ENCODE measurements at regions not wholly inside any gene's neighbourhood (a gene's known extent, or its start where the extent isn't known, plus 50 kb on each side); places are given as distances from the start of the nearest gene placed in this dataset.

DNA sequence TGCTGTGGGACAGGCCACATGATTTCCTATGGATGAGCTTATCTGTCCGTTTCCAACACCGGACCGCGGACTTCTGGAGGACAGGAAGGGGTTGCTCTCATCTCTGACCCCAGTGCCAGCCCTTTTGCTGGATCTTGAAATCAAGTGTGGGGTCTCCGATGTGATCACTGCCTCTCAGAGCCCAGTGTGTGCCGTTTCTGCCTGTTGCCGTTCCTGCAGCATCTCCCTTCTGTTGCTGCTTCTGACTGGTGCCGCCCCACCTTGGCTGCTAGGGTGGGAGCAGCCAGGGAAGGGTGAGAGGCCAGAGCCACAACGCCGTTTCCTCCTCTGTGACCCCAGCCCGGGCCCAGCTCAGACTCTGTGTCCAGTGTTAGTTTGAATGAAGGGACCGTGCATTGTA, 67.3 kb upstream of the WNT4 start:
- no peak overlapping the region for H2BK12ac ChIP-seq (ENCODE audit: low read depth, low read length)
- peak overlapping the region; percentile 4; the same call in 1 of the 2 replicates for H2BK15ac ChIP-seq (ENCODE audit: low read length)
- H2BK20ac ChIP-seq (ENCODE audit: low read length): no peak overlapping the region
- ChIA-PET POLR2A (ENCODE audit: partially characterized antibody) (interaction anchor here (0.6 to 1.2 kb wide), 3 partner anchors 13 to 259 kb away, joined by 3 to 5 read pairs (median 3); no protein-coding TSS in a partner anchor), CTCF (ENCODE audit: partially characterized antibody) (interaction anchor here (0.5 to 2.0 kb wide), 4 partner anchors 71 to 111 kb away, joined by 3 to 6 read pairs (median 3); no protein-coding TSS in a partner anchor)
- H3K79me1 ChIP-seq (ENCODE audit: low read depth, low read length): no peaks in the 10 kb centered on the region
- no peak overlapping the region for H2AK5ac ChIP-seq (ENCODE audit: low read depth, low read length)
- no peak for FAIRE-seq
- H3K27ac ChIP-seq (ENCODE audit: low read depth, low read length): no peak overlapping the region
- no peak overlapping the region for H4K91ac ChIP-seq (replicated peaks; ENCODE audit: insufficient read length, low read length)
- H3K4me2 ChIP-seq (ENCODE audit: insufficient read depth in 1 of 2, low read depth in 2 of 2, low read length in 2 of 2): no peak overlapping the region
- no peaks in the 10 kb centered on the region for H3K23me2 ChIP-seq (ENCODE audit: low read depth, low read length)
- H3K9me3 ChIP-seq (ENCODE audit: insufficient read depth in 2 of 2, low read depth in 1 of 2, low read length in 1 of 2): no peaks in the 10 kb centered on the region
- H3K4me3 ChIP-seq (ENCODE audit: extremely low read depth in 1 of 4, insufficient read depth in 2 of 4, low read depth in 3 of 4, low read length in 4 of 4): no peak overlapping the region
- H4K5ac ChIP-seq (ENCODE audit: insufficient read length, low read depth, low read length): no peak overlapping the region
- peaks cover 0 to 22% (median 6%) of the 10 kb centered on the region in 4 experiments; a peak in 5 of 7 replicates for H3K27me3 ChIP-seq (replicated peaks in 1 of 4; ENCODE audit: control insufficient read depth in 3 of 4, extremely low read depth in 1 of 4, insufficient read depth in 3 of 4, low read length in 3 of 4)
- no peak overlapping the region for H3K9ac ChIP-seq (replicated peaks in 1 of 4; ENCODE audit: extremely low read depth in 1 of 4, low read depth in 3 of 4, low read length in 3 of 4)
- H3K14ac ChIP-seq (ENCODE audit: insufficient read length): no peak overlapping the region
- H3K36me3 ChIP-seq (ENCODE audit: control insufficient read depth in 2 of 4, insufficient read depth in 4 of 4, low read length in 3 of 4): no peaks in the 10 kb centered on the region
- H3K56ac ChIP-seq (replicated peaks; ENCODE audit: insufficient read length, low read depth, low read length): no peak overlapping the region
- H4K20me1 ChIP-seq (replicated peaks in 1 of 2; ENCODE audit: control insufficient read depth in 1 of 2, insufficient read depth in 2 of 2, low read length in 2 of 2): peaks cover 0 to under 1% of the 10 kb centered on the region in 2 experiments
- H3K23ac ChIP-seq (ENCODE audit: insufficient read length): no peak overlapping the region
- H3K4me1 ChIP-seq (replicated peaks in 1 of 4; ENCODE audit: control insufficient read depth in 3 of 4, insufficient read depth in 4 of 4, low read length in 3 of 4): peaks cover 12 to 29% (median 16%) of the 10 kb centered on the region in 4 experiments
- WGBS, 2 experiments (ENCODE audit: extremely low coverage in 1 of 2, insufficient coverage in 1 of 2, insufficient read length in 1 of 2, insufficient replicate concordance in 2 of 2, low coverage in 1 of 2, low lambda C conversion rate in 2 of 2, missing lambda C conversion rate in 1 of 2): 88% methylated on average over 12 of the region's 12 CpGs; no CpG with 5 or more reads in 1 of the 2 experiments
- DNase-seq (ENCODE audit: low read depth in 1 of 2, low spot score in 2 of 2): no peak
- no peak overlapping the region for H2BK120ac ChIP-seq (replicated peaks; ENCODE audit: low read depth, low read length)
- no peak overlapping the region for H3K4ac ChIP-seq (replicated peaks; ENCODE audit: insufficient read length, low read depth, low read length)
- no peak overlapping the region for H4K8ac ChIP-seq (ENCODE audit: extremely low read depth, insufficient read depth, low read length)
- no peak overlapping the region for H2BK5ac ChIP-seq (ENCODE audit: low read depth, low read length)
- no peak overlapping the region for H3K18ac ChIP-seq (ENCODE audit: extremely low read depth, low read length)
- H2AFZ ChIP-seq (ENCODE audit: low read length): no peak overlapping the region
- H3K79me2 ChIP-seq (ENCODE audit: control insufficient read depth in 1 of 2, insufficient read depth in 2 of 2, low read length in 2 of 2): no peaks in the 10 kb centered on the region
- TF ChIP-seq TBP (IDR thresholded peaks at IDR 0.05; ENCODE audit: low read depth, low read length): no peak
- TF ChIP-seq KDM5A (IDR thresholded peaks at IDR 0.05; ENCODE audit: low read length): no peak
- no peak for TF ChIP-seq RXRA (IDR thresholded peaks at IDR 0.05; ENCODE audit: insufficient read depth, low read depth, low read length)
- TF ChIP-seq NANOG (IDR thresholded peaks at IDR 0.05; ENCODE audit: insufficient read depth, low read depth, low read length, poor library complexity, severe bottlenecking): no peak
- TF ChIP-seq JUN (IDR thresholded peaks at IDR 0.05; ENCODE audit: low read depth, low read length): no peak
- TF ChIP-seq RAD21 (IDR thresholded peaks at IDR 0.05 in 1 of 2, conservative IDR thresholded peaks at IDR 0.05 in 1 of 2; ENCODE audit: low read depth in 2 of 2, low read length in 2 of 2): no peak
- TF ChIP-seq TAF7 (optimal IDR thresholded peaks at IDR 0.05; ENCODE audit: borderline replicate concordance, low read depth, low read length): no peak
- TF ChIP-seq CTBP2 (IDR thresholded peaks at IDR 0.05; ENCODE audit: borderline replicate concordance, insufficient read depth, insufficient read length, low read length): no peak
- TF ChIP-seq EGR1 (IDR thresholded peaks at IDR 0.05; ENCODE audit: borderline replicate concordance, low read depth, low read length): no peak
- TF ChIP-seq RBBP5 (IDR thresholded peaks at IDR 0.05; ENCODE audit: borderline replicate concordance, low read depth, low read length): no peak
- no peak for TF ChIP-seq RNF2 (IDR thresholded peaks at IDR 0.05; ENCODE audit: borderline replicate concordance, low read depth, low read length, missing control alignments, poor library complexity, severe bottlenecking)
- TF ChIP-seq GTF2F1 (IDR thresholded peaks at IDR 0.05; ENCODE audit: borderline replicate concordance, low read depth, low read length): no peak

Measured in H1 (cell line).